ELR (cell line): ENCODE measurements at regions not wholly inside any gene's neighbourhood (a gene's known extent, or its start where the extent isn't known, plus 50 kb on each side); places are given as distances from the start of the nearest gene placed in this dataset.

Source experiments
- DNase-seq: peaks from one replicate; pipeline ENCODE4 v3.0.0-alpha.2; 2015; ENCODE audit warnings: low read depth

DNA sequence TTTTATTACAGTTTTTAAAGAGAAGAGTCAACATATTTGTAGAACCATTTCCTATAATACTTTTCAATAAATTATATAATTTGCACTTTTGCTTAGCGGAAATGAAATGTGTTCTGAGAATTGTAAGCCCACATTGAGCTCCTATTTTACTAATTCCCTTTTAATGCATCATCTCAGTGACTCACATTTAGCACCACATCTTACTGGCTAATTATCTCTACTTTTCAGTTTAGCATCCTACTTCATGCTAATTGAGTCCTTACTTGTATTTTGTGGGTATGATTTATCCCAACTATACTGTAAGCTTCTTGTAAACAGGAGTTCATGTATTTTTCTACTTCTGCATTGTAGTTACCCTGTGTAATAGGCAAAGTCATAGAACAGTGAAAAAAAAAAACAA lies 67.5 kb downstream of the TMX1 start:
- DNase-seq, result peak; percentile 26

DNA sequence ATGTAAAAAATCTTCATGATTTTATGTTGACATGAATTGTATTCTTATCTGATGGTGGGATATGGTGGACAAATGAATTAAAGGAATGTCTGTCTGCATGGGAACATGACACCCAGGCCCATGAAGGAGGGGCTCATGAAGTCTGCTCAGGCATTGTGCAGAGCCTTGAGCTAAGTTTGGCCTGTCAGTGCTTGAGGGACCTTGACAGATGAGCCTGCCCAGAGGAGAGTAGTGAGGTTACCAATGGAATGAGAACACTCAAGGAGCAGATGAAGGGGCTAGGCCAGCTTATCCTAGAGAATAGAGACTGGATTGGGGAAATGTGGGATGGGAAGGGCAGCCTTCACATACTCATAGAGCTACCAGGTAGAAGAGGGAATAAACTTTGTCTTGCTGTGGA lies 68.8 kb downstream of the TMX1 start:
- DNase-seq, result no peak

DNA sequence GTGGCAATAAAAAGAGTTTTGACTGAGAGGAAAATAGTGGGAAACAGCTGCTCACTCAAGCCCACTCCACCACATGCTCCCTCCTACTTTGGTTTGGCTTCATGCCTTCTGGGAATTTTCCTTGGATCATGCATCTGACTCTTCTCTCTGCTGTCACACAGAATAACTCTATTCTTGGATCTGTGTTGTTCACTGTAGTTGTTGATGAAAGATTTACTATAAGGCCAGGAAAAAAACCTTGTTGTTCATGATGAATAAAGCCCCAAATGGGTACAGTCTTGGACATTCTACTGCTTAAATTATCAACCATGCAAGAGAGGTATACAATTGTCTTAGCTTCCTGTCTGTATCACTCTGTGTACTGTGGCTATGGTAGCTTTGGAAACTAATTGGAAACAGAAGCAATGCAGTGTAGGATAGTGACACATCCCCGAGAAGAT lies 70.5 kb downstream of the TMX1 start:
- DNase-seq, result no peak

DNA sequence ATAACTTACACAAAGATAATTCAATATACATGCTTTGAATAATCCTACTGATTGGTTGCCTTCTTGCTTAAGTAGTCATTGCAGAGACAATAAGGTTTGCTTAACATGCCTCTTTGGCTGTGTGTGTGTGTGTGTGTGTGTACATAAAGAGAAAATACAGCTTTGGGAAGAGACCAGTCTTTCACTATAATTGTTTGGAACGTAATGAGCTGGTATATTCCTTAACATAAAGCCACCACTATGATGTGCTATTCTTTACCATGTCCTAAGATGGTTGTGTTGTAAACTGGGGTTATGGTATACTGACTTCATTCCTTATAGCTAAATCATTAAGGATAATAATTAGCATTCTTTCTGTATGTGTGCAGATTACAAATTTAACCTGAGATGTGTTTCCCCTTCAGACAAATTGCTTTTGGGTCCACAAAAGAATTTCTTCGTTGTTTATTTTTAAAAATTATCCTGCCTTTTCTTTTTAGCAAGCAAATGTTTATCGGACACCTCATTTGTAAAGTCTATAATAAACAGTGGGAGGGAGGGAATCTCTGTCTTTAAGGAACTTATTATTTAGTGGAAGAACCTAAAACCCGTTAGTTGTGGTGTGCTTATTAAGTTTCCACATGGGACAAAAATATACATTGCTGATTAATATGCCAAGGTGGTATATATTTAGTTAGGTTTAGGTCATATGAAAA lies 74.4 kb downstream of the TMX1 start:
- DNase-seq, result no peak

DNA sequence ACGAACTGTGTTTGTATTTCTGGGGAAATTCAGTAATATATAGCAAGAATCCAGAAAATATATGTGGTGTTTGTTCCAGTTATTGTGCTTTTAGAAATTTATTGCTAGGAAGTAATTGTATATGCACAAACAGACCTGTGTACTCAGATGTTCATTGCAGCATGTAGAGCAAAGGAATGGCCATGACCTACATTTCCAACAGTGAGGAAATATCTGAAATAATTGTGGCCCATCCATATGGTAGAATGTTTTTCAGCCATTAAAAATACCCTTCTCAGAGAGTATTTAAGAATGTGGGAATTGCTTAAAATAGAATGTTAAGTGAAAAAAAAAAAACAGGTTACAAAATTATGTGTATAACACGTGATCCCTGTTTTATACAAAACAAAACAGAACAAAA lies 77.3 kb downstream of the TMX1 start:
- DNase-seq, result no peak

DNA sequence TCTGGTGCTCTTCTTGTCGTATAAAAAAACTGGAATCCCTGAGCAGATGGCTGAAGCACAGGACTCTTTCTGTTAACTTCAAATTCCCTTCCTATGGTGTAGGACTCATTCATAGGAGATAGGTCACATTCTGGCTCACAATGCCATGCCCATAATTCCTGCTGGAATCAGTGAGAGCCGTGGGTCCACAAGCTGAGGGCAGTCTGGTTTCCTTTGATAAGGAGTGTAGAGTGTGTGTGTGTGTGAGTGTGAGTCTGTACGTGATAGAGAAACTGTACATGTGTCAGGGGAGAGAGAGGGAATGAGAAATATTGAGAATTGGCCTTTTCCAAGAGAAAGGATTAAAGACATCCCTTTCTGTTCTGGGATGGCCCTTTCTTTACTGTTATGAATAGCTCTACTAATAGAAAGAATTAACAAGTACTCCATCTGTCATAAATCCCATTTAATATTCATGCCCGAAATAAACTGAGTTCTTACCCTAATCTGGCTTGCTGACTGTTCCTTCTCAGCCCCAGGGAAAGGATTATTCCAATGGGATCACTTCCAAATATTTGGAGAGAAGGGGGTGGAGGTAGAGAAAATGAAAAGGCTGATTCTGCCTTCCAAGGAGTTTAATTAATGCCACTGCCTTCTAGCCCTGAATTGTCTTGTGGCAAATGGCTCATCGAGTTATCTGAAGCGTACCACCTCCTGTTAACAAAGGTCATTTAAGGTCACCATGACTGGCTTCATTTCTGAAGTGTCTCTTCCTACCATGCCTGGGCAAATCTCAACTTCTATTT lies 79.0 kb downstream of the TMX1 start:
- DNase-seq, result no peak

DNA sequence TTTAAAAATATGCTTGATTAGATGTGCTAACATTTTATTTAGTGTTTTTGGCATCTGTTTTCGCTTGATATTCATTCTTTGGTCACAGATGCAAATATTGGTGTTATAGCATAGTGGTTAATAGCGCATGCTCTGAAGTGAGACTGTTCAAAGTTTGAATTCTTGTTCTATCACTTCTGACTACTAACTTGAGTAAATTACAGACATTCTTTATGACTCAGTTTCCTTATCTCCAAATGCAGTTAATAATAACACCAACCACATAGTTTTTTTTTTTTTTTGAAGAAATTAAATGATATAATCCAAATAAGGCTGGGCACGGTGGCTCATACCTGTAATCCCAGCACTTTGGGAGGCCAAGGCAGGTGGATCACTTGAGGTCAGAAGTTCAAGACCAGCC lies 81.0 kb downstream of the TMX1 start:
- no peak for DNase-seq

DNA sequence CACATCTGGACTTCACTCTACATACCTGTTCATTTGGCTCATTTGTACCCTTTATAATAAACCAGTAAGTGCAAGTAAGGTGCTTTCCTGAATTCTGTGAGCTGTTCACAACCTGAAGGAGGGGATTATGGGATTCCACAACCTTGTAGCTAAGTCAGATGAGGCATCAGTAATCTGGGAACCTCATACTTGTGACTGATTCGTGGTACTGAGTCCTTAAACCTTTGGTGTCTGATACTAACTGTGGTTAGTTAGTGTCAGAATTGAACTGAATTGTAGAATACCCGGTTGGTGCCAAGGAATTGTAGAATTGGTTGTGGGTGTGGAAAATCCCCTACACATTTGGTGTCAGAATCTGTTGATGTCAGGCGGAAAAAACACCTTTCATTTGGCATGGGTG lies 83.4 kb downstream of the TMX1 start:
- no peak for DNase-seq

DNA sequence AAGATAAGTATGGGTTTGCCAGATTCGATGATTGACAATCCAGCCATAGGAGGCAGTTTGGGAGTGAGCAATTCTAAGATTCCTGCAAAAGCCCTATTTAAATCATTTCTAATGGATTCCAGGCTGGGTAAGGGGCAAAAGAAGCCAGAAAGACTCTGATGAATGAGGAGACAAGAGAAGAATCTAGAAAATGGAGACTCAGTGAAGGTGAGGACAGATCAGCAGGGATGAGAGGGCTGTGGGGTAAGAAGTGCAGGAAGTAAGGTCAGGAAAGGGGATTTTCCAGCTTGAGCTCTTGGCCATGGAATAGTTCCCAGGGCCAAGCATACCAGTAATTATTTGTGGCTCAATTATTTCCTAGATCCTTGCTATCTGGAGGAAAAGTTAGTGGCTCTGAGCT lies 87.3 kb downstream of the TMX1 start:
- peak; percentile 55 for DNase-seq

DNA sequence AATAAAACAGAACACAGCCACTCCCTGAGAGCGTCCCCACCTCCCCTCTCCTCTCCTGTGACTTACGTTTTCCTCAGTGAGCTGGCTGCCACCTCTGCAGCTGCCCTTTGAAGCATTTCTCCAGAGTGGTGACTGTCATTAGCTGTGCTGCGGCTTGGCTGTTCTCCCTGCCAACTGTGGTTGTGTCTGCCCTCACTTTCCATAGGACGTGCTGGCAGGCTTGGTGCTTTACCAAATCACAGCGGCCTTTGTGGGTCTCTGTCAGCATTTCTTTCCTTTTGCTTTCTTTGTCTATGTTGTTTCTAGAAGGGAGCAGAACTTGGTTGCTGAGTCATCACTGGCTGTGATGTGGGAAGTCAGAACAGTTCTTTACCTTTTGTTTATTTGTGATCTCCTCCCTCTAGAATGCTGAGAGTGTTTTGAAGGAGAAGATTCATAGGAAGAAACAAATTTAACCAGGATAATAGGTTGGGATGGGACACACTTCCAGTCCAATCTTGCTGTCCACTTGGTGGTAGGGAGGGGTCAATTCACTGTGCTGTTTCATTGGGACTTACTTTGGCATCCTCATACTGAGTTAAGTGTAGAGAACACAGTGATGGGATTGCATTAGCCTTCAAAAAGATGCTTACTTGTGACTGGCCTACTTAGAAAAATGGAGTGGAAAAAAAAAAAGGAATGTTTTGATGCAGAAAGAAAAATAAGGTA lies 88.2 kb downstream of the TMX1 start:
- peak; percentile 70 for DNase-seq

DNA sequence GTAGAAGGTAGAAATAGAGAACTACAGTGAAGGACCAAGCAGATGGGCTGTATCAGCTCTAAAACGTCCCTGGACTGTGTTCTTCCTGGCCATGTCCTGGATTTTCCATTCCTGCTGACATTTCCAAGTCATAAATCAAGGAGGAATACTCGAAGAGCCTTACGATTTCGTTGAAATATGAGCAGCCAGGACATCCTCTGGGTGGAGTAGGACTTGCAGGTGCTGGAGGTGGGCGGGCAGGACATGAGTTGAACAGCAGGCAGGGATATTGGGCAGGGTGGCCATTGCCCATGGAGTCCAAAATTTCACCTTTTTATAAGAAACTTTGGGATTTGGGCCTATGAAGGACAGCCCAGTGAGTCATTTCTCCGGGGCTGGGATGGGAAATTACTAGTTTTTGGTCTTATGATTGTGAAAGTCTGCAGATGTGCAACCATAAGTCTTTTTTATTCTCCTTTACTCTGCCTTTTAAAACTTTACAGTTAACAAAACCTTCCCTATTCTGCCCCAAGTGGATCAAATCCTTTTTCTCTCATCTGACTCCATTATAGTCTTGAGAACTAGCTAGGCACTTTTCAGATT lies 88.8 kb downstream of the TMX1 start:
- DNase-seq, result peak; percentile 15

DNA sequence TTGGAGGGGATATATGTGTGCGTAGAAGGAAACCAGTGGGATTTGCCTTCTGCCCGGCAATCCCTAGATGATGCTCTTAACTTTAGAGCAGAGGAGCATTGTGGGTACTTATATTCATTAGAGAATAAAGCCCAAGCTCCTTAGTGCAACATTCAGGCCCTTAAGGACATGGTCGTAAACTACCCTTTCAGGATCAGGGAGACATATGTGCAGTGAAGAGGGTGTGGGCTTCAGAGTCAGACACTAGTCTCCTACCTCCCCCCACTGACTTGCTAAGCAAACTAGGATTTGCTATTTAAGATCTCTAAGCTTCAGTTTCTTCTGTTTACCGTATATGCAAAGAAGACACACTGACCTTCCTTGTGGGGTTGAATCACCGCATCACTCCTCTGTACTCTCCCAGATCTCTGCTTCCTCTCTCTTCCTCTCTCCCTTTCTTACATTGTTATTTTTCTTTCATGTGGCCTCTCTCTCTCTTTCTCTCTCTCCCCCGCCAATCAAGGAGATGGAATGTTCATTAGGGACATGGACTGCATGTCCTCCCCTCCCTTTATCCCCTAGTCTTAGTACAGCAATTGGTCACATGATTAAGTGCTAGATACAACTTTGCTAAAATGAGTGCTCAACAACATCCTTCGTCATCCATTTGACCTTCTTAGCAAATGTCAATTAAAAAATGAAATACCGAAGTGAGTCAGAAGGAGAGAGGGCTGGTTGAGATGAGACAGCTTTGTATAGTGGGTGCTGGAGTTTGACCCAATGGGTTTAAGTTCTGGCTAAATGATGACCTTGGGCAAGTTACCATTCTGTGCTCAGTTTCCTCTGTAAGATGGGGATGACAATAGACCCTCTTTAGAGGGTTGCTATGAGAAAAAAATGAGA lies 91.7 kb downstream of the TMX1 start:
- peak; percentile 20 for DNase-seq

DNA sequence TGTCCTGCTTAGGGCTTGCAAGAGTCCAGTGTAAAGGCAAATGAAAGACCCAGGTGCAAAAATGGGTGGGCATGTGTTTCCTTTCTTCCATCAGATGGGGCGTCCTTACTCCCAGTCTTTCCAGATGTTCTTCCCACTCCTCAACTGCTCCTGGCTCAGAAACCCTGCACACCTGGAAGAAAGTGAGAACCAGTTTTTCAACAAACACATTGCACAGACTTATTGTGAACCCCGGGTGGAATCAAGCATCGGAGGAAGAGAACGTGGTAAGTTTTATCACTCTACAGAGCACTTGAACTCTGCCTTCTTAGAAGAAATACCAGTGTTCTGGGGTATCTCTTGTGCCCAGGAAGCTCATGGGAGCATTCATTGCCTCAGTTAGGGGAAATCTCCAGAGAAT lies 93.3 kb downstream of the TMX1 start:
- DNase-seq, result no peak

DNA sequence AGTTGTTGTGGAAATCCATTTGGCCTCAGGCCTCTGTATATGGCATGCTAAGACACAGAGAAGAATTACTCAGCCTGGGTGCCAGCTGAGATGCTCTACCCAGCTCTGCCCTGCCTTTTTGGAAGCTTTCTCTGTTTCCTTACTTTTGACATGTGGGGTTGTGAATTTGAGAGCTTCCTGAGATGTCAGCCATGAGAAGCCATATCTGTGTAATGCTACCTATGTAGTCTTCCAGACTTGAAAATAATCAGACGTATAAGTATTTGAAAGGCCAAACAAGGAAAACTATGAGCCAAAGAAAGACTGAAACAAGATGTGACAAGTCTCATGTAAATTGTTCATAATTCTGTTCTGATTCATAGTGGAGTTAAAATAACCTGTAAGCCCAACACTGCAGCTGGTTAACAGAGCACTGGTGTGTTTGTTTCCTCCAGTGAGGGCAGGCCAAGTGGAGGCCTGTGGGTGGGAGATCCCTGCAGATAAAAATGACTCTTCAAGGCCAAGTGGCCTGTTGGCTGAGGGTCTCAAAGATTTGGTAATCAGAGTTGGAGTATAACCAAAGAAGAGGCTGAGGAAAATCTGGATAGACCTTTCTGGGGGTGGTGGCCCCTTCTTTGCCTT lies 94.0 kb downstream of the TMX1 start:
- DNase-seq, result no peak

DNA sequence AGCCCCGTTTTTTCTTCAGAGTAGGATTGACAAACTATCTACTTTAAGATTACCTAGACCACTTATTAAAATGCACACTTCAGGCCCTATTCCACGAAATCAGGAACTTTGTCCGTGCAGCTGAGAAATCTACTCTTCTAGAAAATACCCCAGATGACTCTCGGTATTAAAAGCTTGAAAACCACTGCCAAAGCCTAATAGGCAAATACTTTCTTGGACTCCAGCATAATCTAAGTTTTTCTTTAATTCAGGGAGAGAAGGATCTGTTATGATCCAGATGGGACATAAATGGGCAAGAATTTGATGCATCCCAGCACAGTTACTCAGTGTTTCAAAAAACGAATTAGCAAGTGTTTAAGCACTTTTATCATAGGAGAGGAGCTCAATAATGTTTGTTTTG lies 94.5 kb downstream of the TMX1 start:
- DNase-seq, result no peak

DNA sequence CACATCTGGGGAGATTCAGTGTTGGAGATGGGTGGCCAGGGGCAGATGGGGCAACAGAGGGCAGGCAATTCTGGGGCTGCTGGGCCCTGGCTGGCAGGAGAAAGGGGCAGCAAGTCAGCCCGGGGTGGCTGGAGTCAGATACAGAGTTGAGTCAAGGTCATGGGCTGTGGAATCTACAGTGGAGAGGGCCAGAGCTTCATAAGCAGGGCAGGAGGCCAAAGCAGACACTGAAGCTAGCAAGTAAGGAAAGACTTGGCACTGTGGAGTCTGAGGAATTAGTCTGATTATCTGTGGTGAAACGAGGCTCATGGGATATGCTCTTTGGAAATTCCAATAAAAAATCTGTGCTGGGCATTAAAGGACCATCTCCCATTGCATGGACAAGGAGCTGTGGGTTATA lies 95.5 kb downstream of the TMX1 start:
- no peak for DNase-seq

DNA sequence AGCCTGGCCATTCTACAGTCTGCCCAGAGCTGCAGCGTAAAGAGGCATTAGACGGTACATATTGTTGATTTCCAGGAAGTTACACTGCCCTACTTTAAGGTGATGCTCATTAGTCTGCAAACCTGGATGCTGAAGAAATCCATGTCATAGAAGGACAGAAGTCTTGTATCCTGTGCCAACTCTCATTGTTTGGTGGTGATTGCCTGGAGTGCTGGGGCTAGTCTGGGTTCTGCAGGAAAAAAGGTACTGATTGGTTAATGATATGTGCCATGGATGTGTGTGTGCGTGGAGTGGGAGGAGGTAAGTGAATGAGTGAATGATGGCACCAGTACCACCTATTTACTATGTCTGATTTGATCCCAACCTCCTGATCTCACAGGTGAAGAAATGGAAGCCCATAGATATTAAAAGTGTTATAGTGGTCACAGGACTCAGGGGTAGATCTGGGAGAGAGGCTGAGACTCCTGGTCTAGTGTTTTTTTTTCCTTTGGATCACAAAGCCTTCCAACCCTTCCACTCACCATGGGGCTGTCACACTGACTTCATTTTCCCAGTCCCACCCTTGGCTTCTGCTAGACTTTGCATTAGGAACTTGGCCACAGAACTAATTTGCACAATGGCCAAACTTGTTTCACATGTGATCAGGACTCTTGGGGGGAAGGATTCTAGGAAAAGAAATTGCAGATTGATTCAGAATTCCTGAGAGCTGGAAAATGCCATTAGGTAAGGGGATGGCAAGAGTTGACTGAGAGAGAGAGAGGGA lies 96.1 kb downstream of the TMX1 start:
- no peak for DNase-seq

DNA sequence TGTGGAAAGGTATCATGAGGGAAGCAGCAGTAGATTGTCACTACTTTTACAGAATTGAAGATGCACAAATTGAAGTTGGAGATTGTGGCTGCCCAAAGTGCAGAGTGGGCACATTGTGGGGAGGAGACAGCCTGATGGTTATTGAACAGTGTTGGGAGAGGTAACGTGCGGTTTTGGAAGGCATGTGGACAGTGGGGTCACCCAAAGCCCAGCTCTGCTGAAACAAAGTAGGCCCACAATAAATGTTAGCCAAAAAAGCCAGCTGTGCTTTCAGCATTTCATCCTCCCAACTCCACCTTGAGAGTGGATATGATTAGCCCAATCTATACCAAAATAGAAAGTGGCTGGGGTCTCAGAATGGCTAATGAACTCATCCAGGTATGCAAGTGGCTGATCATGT lies 96.7 kb downstream of the TMX1 start:
- no peak for DNase-seq

DNA sequence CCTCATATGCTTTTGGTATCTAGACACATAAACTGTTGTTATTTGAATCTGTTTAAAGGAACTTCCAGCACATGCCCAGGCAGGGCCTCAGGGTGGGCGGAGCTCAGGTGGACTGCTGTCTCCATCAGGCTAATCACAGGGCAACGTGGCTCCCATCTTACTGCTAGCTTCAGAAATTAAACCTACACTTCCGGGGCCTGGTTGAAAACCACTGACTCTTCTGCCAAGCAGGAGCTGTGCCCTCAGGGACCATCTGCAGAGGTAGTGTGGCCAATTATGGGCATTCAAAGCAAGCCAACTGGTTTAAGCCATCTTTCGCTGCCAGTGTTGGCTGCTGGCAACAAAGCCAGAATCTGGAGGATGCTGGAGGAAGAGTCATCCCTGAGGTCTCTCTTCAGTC lies 97.5 kb downstream of the TMX1 start:
- no peak for DNase-seq

DNA sequence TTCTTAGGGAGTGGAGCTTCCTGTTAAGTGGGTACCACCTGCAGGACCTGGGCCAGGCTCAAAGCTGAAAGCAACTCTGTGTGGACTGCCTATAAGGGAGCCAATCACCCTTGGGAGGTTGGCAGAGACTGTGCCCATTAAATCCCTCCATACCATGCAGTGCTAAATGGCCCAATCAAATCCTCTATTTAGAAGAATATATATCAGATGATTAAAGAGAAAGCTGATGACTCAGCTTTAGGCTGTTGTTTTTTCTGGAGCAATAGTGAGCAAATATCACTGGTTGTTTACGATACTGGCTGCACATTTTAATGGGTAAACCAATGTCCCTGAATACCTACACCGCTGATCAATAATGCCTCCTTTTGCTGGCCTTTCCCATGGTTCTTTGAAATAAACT lies 101.3 kb downstream of the TMX1 start:
- DNase-seq, result peak; percentile 25

DNA sequence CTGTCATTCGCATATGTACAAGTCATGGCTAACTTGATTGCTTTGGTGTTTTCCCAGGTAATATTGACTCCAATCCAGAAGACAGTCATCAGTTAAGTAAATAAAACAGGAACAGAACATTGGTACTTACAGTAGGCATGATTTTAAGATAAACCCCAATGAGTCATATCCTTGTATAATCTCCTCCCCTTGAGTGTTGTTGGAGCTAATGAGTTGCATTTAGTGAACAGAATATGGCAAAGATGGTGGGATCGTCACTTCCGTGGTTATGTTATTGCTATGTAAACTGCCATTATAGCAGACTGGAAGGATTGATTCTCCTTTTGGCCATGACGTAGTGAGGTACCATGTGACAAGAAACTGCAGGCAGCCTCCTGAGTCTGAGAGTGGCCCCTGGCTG lies 102.2 kb downstream of the TMX1 start:
- DNase-seq, result peak; percentile 85
